SK-N-SH treated with all-trans-retinoic acid at 6 μM for 48 hours (cell line): ENCODE measurements at regions not wholly inside any gene's neighbourhood (a gene's known extent, or its start where the extent isn't known, plus 50 kb on each side); places are given as distances from the start of the nearest gene placed in this dataset.

Experiments used
- ATAC-seq: fragments of 200-7000 bp; cut with Tn5 transposase; 3 replicates; pipeline ENCODE4 v1.9.1; 2020; ENCODE audit warnings: mild to moderate bottlenecking, moderate library complexity
- ARNTL ChIP-seq: fragments of 450-650 bp; formaldehyde crosslinking; IDR thresholded peaks from 2 replicates; pipeline ENCODE4 v1.5.0; 2020; ENCODE audit warnings: low read depth, mild to moderate bottlenecking, moderate library complexity, borderline replicate concordance
- CSDC2 ChIP-seq: fragments of 250-450 bp; sonication (Bioruptor Pico); IDR thresholded peaks from 2 replicates; pipeline ENCODE4 v1.5.0; 2020; ENCODE audit warnings: mild to moderate bottlenecking, moderate library complexity
- ESRRG ChIP-seq: fragments of 250-450 bp; sonication (Bioruptor Pico); IDR thresholded peaks from 2 replicates; pipeline ENCODE4 v1.6.1; 2021; ENCODE audit warnings: mild to moderate bottlenecking
- GLIS3 ChIP-seq: fragments of 250-450 bp; sonication (Bioruptor Pico); IDR thresholded peaks from 2 replicates; pipeline ENCODE4 v1.5.0; 2020; ENCODE audit warnings: mild to moderate bottlenecking, moderate library complexity
- ISL1 ChIP-seq: fragments of 250-450 bp; sonication (Bioruptor Pico); IDR thresholded peaks from 2 replicates; pipeline ENCODE4 v2.1.2; 2022; ENCODE audit warnings: mild to moderate bottlenecking, moderate library complexity
- OSR1 ChIP-seq: fragments of 250-450 bp; sonication (Bioruptor Pico); IDR thresholded peaks from 2 replicates; pipeline ENCODE4 v1.8.0; 2022; ENCODE audit warnings: moderate library complexity, mild to moderate bottlenecking, inconsistent platforms
- PATZ1 ChIP-seq: fragments of 250-450 bp; sonication (Bioruptor Pico); IDR thresholded peaks from 2 replicates; pipeline ENCODE4 v1.8.0; 2020; ENCODE audit warnings: mild to moderate bottlenecking, moderate library complexity, borderline replicate concordance
- SNAI2 ChIP-seq: fragments of 250-450 bp; sonication (Bioruptor Pico); IDR thresholded peaks from 2 replicates; pipeline ENCODE4 v1.5.0; 2020; ENCODE audit warnings: mild to moderate bottlenecking, moderate library complexity
- TOX ChIP-seq: fragments of 250-450 bp; sonication (Bioruptor Pico); IDR thresholded peaks from 2 replicates; pipeline ENCODE4 v1.8.0; 2021; ENCODE audit warnings: mild to moderate bottlenecking, moderate library complexity, borderline replicate concordance
- ZFP3 ChIP-seq: fragments of 250-450 bp; sonication (Bioruptor Pico); IDR thresholded peaks from 2 replicates; pipeline ENCODE4 v1.5.0; 2020; ENCODE audit warnings: mild to moderate bottlenecking, moderate library complexity
- ZFP30 ChIP-seq: fragments of 450-650 bp; formaldehyde crosslinking; IDR thresholded peaks from 2 replicates; pipeline ENCODE4 v1.5.0; 2022; ENCODE audit warnings: mild to moderate bottlenecking, moderate library complexity
- ZNF565 ChIP-seq: fragments of 450-650 bp; formaldehyde crosslinking; conservative IDR thresholded peaks from 2 replicates; pipeline ENCODE4 v1.5.0; 2020; ENCODE audit warnings: low read depth, mild to moderate bottlenecking, moderate library complexity
- ZNF70 ChIP-seq: fragments of 450-650 bp; formaldehyde crosslinking; IDR thresholded peaks from 2 replicates; pipeline ENCODE4 v1.5.0; 2020; ENCODE audit warnings: mild to moderate bottlenecking, moderate library complexity
- TF ChIP-seq, protein P1 (sequence below): fragments of 250-450 bp; sonication (Bioruptor Pico); IDR thresholded peaks from 2 replicates; pipeline ENCODE4 v1.5.1; 2021; ENCODE audit warnings: mild to moderate bottlenecking, moderate library complexity
- TF ChIP-seq, protein P2 (sequence below): fragments of 250-450 bp; sonication (Bioruptor Pico); IDR thresholded peaks from 2 replicates; pipeline ENCODE4 v1.5.1; 2020; ENCODE audit warnings: low read depth, mild to moderate bottlenecking, moderate library complexity
- TF ChIP-seq, protein P3 (sequence below): fragments of 250-450 bp; sonication (Bioruptor Pico); IDR thresholded peaks from 2 replicates; pipeline ENCODE4 v1.8.0; 2021; ENCODE audit warnings: low read depth, mild to moderate bottlenecking, moderate library complexity, borderline replicate concordance
- TF ChIP-seq, protein P4 (sequence below): fragments of 250-450 bp; sonication (Bioruptor Pico); IDR thresholded peaks from 2 replicates; pipeline ENCODE4 v1.5.0; 2020; ENCODE audit warnings: mild to moderate bottlenecking, moderate library complexity

GRCh38 chr7:24152356-24152755, 131.6 kb upstream of the NPY start:
- no peak for ATAC-seq
- TF ChIP-seq SNAI2 (CRISPR knock-in tag) (no peak), OSR1 (CRISPR knock-in tag) (no peak), GLIS3 (no peak), ISL1 (CRISPR knock-in tag) (no peak), CSDC2 (no peak), ZNF565 (CRISPR knock-in tag) (no peak), ARNTL (CRISPR knock-in tag) (no peak), ZFP3 (CRISPR knock-in tag) (no peak), TOX (CRISPR knock-in tag) (no peak), ZNF70 (CRISPR knock-in tag) (no peak), ZFP30 (no peak), ESRRG (CRISPR knock-in tag) (no peak)
- TF ChIP-seq, protein P1, sequence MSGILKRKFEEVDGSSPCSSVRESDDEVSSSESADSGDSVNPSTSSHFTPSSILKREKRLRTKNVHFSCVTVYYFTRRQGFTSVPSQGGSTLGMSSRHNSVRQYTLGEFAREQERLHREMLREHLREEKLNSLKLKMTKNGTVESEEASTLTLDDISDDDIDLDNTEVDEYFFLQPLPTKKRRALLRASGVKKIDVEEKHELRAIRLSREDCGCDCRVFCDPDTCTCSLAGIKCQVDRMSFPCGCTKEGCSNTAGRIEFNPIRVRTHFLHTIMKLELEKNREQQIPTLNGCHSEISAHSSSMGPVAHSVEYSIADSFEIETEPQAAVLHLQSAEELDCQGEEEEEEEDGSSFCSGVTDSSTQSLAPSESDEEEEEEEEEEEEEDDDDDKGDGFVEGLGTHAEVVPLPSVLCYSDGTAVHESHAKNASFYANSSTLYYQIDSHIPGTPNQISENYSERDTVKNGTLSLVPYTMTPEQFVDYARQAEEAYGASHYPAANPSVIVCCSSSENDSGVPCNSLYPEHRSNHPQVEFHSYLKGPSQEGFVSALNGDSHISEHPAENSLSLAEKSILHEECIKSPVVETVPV (CRISPR knock-in tag): no peak
- TF ChIP-seq, protein P2, sequence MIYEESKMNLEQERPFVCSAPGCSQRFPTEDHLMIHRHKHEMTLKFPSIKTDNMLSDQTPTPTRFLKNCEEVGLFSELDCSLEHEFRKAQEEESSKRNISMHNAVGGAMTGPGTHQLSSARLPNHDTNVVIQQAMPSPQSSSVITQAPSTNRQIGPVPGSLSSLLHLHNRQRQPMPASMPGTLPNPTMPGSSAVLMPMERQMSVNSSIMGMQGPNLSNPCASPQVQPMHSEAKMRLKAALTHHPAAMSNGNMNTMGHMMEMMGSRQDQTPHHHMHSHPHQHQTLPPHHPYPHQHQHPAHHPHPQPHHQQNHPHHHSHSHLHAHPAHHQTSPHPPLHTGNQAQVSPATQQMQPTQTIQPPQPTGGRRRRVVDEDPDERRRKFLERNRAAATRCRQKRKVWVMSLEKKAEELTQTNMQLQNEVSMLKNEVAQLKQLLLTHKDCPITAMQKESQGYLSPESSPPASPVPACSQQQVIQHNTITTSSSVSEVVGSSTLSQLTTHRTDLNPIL (CRISPR knock-in tag): no peak
- TF ChIP-seq, protein P3, sequence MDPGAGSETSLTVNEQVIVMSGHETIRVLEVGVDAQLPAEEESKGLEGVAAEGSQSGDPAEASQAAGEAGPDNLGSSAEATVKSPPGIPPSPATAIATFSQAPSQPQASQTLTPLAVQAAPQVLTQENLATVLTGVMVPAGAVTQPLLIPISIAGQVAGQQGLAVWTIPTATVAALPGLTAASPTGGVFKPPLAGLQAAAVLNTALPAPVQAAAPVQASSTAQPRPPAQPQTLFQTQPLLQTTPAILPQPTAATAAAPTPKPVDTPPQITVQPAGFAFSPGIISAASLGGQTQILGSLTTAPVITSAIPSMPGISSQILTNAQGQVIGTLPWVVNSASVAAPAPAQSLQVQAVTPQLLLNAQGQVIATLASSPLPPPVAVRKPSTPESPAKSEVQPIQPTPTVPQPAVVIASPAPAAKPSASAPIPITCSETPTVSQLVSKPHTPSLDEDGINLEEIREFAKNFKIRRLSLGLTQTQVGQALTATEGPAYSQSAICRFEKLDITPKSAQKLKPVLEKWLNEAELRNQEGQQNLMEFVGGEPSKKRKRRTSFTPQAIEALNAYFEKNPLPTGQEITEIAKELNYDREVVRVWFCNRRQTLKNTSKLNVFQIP (CRISPR knock-in tag): no peak

GRCh38 chr7:24152877-24153472, 131.0 kb upstream of the NPY start:
- TF ChIP-seq, protein P3 (CRISPR knock-in tag): no peak
- TF ChIP-seq ISL1 (CRISPR knock-in tag): no peak
- TF ChIP-seq GLIS3: no peak
- TF ChIP-seq ZFP3 (CRISPR knock-in tag): no peak
- TF ChIP-seq, protein P1 (CRISPR knock-in tag): no peak
- TF ChIP-seq OSR1 (CRISPR knock-in tag): no peak
- TF ChIP-seq ZNF70 (CRISPR knock-in tag): no peak
- no peak for TF ChIP-seq ARNTL (CRISPR knock-in tag)
- TF ChIP-seq, protein P4, sequence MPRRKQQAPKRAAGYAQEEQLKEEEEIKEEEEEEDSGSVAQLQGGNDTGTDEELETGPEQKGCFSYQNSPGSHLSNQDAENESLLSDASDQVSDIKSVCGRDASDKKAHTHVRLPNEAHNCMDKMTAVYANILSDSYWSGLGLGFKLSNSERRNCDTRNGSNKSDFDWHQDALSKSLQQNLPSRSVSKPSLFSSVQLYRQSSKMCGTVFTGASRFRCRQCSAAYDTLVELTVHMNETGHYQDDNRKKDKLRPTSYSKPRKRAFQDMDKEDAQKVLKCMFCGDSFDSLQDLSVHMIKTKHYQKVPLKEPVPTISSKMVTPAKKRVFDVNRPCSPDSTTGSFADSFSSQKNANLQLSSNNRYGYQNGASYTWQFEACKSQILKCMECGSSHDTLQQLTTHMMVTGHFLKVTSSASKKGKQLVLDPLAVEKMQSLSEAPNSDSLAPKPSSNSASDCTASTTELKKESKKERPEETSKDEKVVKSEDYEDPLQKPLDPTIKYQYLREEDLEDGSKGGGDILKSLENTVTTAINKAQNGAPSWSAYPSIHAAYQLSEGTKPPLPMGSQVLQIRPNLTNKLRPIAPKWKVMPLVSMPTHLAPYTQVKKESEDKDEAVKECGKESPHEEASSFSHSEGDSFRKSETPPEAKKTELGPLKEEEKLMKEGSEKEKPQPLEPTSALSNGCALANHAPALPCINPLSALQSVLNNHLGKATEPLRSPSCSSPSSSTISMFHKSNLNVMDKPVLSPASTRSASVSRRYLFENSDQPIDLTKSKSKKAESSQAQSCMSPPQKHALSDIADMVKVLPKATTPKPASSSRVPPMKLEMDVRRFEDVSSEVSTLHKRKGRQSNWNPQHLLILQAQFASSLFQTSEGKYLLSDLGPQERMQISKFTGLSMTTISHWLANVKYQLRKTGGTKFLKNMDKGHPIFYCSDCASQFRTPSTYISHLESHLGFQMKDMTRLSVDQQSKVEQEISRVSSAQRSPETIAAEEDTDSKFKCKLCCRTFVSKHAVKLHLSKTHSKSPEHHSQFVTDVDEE (CRISPR knock-in tag): no peak
- TF ChIP-seq ESRRG (CRISPR knock-in tag): no peak
- TF ChIP-seq PATZ1: no peak
- TF ChIP-seq, all 23 proteins: peak for 0
- ATAC-seq: no peak
